Left hindlimb (tissue), 1 donor: ENCODE measurements at regions not wholly inside any gene's neighbourhood (a gene's known extent, or its start where the extent isn't known, plus 50 kb on each side); places are given as distances from the start of the nearest gene placed in this dataset.
A peak's percentile ranks its signal among the peaks of the same experiment; 100 is the strongest.

ENCODE experiments used
- DNase-seq: peaks from one replicate; pipeline ENCODE4 v3.0.0-alpha.2; 2018

GRCh38 chr10:21315645-21316220, 209.7 kb downstream of the SKIDA1 start:
- DNase-seq = peak; percentile 59

GRCh38 chr10:21314906-21315644, 210.4 kb downstream of the SKIDA1 start:
- DNase-seq = no peak

DNA sequence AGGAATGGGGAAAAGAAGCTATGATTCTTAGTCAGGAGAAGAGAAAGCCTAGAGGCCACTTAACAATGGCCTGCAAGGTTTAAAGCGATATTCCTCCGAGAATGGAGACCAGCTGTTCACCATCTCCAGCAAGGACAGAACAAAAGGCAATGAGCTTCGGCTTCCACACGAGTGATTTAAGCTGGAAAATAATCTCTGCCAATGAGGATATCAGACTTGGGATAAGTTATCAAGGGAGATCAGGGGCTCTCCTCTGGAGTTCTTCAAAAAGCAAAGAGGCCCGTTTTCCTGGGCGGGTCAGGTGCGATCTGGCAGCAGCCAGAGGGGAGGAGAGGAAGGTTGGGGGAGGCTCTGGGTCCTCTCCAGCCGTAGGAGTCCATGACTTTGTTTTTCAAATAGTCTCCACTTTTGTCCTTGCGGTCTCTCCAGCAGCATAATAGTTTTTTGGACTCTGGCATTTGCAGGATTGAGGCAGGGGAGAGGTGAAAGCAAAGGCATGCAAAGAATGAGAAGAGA, 211.3 kb downstream of the SKIDA1 start:
- DNase-seq = no peak

- DNase-seq = no peak
Measured at GRCh38 chr10:21313691-21314090, 211.8 kb downstream of the SKIDA1 start.

DNA sequence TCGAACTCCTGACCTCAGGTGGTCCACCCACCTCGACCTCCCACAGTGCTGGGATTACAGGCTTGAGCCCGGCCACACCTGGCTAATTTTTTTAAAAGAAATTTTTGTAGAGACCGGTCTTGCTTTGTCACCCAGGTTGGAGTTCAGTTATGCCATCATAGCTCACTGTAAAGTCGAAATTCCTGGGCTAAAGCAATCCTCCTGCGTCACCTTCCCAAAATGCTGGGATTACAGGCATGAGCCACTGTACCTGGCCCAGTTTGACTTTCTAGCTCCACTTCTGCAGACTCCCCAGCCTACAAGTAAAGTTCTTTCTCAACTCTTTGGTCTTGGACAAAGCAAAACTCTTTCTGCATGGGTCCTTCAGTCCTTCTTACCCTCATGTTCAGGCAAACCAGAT, 214.1 kb downstream of the SKIDA1 start:
- no peak for DNase-seq

DNA sequence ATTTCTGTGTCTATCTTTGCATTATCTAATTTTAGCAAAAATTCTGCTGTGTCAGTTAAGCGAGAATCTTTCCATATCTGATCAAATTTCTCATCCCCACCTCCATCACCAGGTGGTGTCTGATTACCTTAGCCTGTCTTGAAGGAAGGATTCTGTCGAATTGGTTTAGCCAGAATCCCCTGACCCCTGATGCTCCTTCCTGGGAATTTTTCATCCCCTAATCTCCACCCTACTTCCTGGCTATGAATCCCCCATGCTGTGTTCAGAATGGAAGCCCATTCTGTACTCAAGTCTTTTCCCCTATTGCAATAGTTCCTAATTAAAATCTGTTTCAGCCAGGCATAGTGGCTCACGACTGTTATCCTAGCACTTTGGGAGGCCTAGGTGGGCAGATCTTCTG, 216.1 kb downstream of the SKIDA1 start:
- no peak for DNase-seq

GRCh38 chr10:21308946-21309345, 216.5 kb downstream of the SKIDA1 start:
- DNase-seq = no peak

- DNase-seq = no peak
Measured at GRCh38 chr10:21308018-21308417, 217.5 kb downstream of the SKIDA1 start.

GRCh38 chr10:21304608-21305007, 220.9 kb downstream of the SKIDA1 start:
- no peak for DNase-seq

DNA sequence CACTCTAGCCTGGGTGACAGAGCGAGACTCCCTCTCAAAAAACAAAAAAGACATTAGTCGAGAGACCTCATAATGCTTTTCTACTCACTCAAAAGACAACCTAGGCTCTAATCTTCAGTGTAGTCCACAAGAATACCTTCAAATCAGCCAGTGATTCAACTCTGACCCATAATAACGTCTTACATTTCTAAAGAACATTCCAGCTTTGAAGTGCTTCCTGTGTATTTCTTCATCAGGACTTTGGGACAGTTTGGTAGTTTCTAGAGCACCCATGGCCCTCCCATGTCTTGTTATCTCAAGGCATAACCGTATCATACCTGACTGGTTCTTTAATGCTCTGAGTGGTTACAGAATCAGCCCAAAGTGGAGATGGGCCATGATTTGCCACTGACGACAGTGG, 221.3 kb downstream of the SKIDA1 start:
- no peak for DNase-seq

GRCh38 chr10:21300551-21300950, 224.9 kb downstream of the SKIDA1 start:
- no peak for DNase-seq

- DNase-seq = no peak
Measured at GRCh38 chr10:21299330-21299729, 226.2 kb downstream of the SKIDA1 start.

- DNase-seq = no peak
Measured at GRCh38 chr10:21298701-21299100, 226.8 kb downstream of the SKIDA1 start.

DNA sequence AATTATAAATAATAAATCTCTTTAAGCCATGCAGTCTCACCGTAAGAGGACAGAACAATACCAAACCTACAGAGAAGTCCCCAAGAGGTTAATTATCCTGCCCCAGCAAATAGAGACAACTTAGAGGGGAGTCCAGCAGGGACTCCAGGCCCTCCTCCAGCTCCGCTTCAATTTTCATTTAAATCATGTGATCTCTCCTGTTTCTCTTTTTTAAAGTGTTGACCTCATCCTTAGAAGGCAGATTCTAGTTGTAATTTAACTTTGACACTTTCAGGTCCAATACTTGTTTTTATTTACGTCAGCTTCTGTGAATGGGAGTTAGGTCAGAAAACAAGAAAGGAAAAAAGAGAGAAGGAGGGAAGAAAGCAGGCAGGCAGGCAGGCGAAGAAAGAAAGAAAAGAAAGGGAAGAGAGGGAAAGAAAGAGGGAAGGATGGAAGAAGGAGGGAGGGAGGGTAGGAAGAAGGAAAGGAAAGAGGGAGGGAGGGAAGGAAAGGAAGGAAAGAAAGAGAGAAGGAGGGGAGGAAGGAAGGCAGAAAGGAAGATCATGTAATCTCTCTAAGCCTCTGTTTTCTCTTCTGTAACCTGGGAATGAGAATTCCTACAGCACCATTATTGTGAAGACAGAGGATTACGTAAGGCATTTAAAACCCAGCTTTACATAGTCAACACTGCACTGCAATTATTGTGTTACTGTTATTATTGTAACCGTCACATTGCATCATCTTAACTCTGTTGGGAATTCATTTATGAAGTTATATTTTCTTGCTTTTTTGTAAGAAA, 227.7 kb downstream of the SKIDA1 start:
- no peak for DNase-seq

GRCh38 chr10:21296575-21297355, 228.7 kb downstream of the SKIDA1 start:
- DNase-seq = no peak

DNA sequence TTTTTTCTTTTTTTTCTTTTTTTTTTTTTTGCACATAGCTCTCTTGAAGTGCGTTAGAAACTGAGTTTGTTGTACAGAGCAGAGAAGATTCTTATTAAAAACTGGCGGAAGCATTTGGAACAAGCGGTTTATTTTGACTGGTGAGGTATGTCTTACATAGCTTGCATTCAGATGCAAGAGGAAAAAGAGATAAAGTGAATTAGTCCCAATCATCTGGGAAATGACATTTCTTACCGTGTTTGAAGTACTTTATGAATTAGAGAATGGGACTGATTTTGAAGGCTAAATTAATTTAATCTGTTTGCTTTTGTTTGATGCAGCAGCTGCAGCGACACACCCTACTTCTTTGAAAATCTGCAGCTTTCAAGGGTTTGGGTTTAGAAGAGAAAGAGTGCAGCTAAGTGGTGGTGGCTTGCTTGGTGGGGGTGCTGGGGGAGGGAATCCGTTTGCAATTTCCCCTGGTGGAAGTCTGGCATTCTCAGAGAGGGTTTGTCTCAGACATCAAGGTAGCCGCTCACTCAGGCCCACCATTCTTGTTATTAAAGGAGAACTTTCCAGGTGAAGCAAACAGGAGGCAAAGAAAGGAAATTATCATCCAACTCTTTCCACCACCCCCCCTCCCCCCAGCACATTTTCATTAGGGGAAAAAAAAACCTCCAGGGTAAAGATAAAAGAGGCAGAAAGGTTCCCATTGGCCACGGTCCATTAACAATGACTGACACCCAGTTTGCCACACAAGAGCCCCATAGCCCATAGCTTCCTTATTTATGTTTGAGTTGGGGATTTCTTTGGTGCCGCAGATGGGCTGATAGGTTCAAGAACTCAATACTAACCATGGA, 231.7 kb downstream of the SKIDA1 start:
- DNase-seq = no peak

- peak; percentile 84 for DNase-seq
Measured at GRCh38 chr10:21292763-21293517, 232.5 kb downstream of the SKIDA1 start.

DNA sequence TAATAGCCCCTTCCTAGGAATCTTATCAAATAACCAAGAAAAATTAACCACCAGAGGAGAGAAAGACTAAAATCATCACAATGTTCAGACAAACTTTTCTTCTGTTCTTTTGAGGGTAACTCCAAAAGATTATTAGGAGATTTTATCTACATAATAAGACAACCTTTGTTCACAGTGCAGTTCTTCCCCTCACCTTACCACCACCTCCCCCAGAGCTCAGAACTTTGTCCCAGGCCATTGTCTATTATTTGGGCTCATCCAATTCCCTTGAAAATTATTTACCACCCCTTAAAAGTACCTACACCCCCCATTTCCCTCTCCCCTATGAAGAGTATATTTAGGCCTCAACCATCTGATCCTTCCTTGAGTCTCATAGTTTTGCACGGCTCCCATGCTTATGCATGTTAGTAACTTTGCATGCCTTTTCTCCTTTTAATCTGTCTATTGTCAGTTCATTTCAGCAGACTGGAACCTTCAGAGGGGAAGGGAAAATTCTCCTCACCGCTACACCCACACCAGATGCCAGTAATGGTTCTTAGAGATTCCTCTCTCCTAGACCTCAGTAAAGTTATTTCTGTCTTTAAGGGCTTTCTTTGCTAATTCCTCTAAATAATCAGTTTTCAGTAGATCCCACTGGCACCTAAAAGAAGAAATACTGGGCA, 234.9 kb downstream of the SKIDA1 start:
- no peak for DNase-seq

GRCh38 chr10:21289961-21290360, 235.5 kb downstream of the SKIDA1 start:
- DNase-seq = no peak

DNA sequence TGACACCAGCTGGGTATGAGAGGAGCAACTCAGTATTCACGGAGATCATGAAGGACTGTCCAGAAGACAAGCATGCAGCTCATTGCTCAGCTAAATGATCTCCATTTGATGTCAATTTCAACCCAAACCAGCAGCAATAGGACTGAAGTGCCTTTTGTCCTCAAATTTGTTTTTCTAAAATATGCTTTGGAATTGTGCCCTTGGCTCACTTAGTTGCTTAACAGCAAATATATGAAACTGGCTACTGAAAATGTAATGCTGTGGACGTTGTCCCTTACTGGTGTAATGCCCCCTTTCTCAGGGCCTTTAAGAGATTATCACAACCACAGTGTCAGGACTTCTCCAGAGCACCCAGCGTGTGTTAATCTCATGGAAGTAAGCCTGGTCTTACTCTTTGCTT, 236.2 kb downstream of the SKIDA1 start:
- DNase-seq = no peak
